ENCODE measurements at regions not wholly inside any gene's neighbourhood (a gene's known extent, or its start where the extent isn't known, plus 50 kb on each side); places are given as distances from the start of the nearest gene placed in this dataset.

- H3K9ac ChIP-seq (replicated peaks; ENCODE audit: extremely low read depth, insufficient read depth, low read length): no peak overlapping the region
- TF ChIP-seq JUN (IDR thresholded peaks at IDR 0.05; ENCODE audit: borderline replicate concordance, insufficient read depth, insufficient read length, low read depth) (no peak), GATA2 (IDR thresholded peaks at IDR 0.05; ENCODE audit: insufficient read depth, insufficient read length, low read depth, low read length) (no peak), POLR2A (IDR thresholded peaks at IDR 0.05; ENCODE audit: low read depth, low read length) (no peak), CTCF (IDR thresholded peaks at IDR 0.05; ENCODE audit: extremely low read depth in 1 of 2, insufficient read depth in 1 of 2, low read depth in 1 of 2, low read length in 2 of 2) (no peak), FOS (IDR thresholded peaks at IDR 0.05; ENCODE audit: borderline replicate concordance, insufficient read depth, low read length) (no peak), MAX (IDR thresholded peaks at IDR 0.05; ENCODE audit: insufficient read depth, insufficient read length) (no peak), MYC (IDR thresholded peaks at IDR 0.05; ENCODE audit: low read depth, low read length) (no peak), POLR2AphosphoS5 (IDR thresholded peaks at IDR 0.05; ENCODE audit: insufficient read depth, low read depth, low read length) (no peak), EZH2 (IDR thresholded peaks at IDR 0.05; ENCODE audit: borderline replicate concordance, low read depth, low read length, severe bottlenecking) (no peak)
- ChIA-PET POLR2A (no interaction called here), CTCF (no interaction called here)
- H3K9me3 ChIP-seq (replicated peaks; ENCODE audit: control insufficient read depth, insufficient read depth, low read length): no peaks in the 10 kb centered on the region
- H4K20me1 ChIP-seq (replicated peaks; ENCODE audit: control insufficient read depth, extremely low read depth, insufficient read depth, low read length): no peaks in the 10 kb centered on the region
- no peak overlapping the region for H3K4me3 ChIP-seq (replicated peaks in 1 of 3; ENCODE audit: insufficient read depth in 1 of 3, low read depth in 1 of 3, low read length in 3 of 3)
- no peak overlapping the region for H3K27ac ChIP-seq (ENCODE audit: insufficient read depth, low read depth, low read length)
- no peak for DNase-seq (ENCODE audit: low read depth, low spot score)
- H3K36me3 ChIP-seq (ENCODE audit: control insufficient read depth in 2 of 2, extremely low read depth in 1 of 2, insufficient read depth in 2 of 2, low read length in 2 of 2): no peaks in the 10 kb centered on the region
- H3K4me2 ChIP-seq (ENCODE audit: insufficient read depth, low read length): no peak overlapping the region
- FAIRE-seq: no peak
- peaks cover 5 to 6% of the 10 kb centered on the region in 2 experiments for H3K27me3 ChIP-seq (ENCODE audit: control insufficient read depth in 2 of 2, insufficient read depth in 2 of 2, low read length in 2 of 2)
- no peaks in the 10 kb centered on the region for H3K4me1 ChIP-seq (ENCODE audit: control insufficient read depth, extremely low read depth, insufficient read depth, low read length)
- H3K79me2 ChIP-seq (ENCODE audit: control insufficient read depth, insufficient read depth, low read length): no peaks in the 10 kb centered on the region
- H3K9me1 ChIP-seq (replicated peaks; ENCODE audit: control insufficient read depth, extremely low read depth, insufficient read depth, low read length): no peaks in the 10 kb centered on the region
- no peak overlapping the region for H2AFZ ChIP-seq (ENCODE audit: low read depth, low read length)
- intact Hi-C loops (cut with micrococcal nuclease) (no loop called here), dilution Hi-C loops (cut with MboI; ENCODE audit: extremely low pct_ligation_motif_present, low sequenced_read_pairs) (no loop called here)
- BruUV-seq (replicated peaks): no TSS peak
These were observed 212.1 kb upstream of the P2RY1 start for GRCh38 chr3:152622811-152623167.

Data from endothelial cell of umbilical vein (primary cell).